Left lung (tissue), 4 donors: ENCODE measurements at regions not wholly inside any gene's neighbourhood (a gene's known extent, or its start where the extent isn't known, plus 50 kb on each side); places are given as distances from the start of the nearest gene placed in this dataset.

Experiments used
- ATAC-seq: fragments of 200-7000 bp; cut with Tn5 transposase; one replicate; pipeline ENCODE4 v1.9.1; 2020; ENCODE audit warnings: moderate library complexity
- DNase-seq, 4 donors: peaks; one replicate each; pipeline ENCODE4 v3.0.0-alpha.2; 2013 to 2020
- H3K27ac ChIP-seq, 2 donors: fragments of 200-600 bp; sonication (generic) in 1 of 2; one replicate each; pipeline versions ENCODE4 v1.5.0 to v1.8.0; 2020 to 2021
- H3K27me3 ChIP-seq, 2 donors: fragments of 200-600 bp; sonication (generic) in 1 of 2; one replicate each; pipeline versions ENCODE4 v1.5.0 to v1.8.0; 2020 to 2021
- H3K36me3 ChIP-seq, 2 donors: fragments of 200-600 bp; sonication (generic) in 1 of 2; one replicate each; pipeline versions ENCODE4 v1.5.0 to v1.8.0; 2020 to 2021
- H3K4me1 ChIP-seq, 2 donors: fragments of 200-600 bp; one replicate each; pipeline ENCODE4 v1.8.0; 2021
- H3K4me3 ChIP-seq, 2 donors: fragments of 200-600 bp; sonication (generic) in 1 of 2; one replicate each; pipeline versions ENCODE4 v1.5.0 to v1.8.0; 2020 to 2021; ENCODE audit warnings: mild to moderate bottlenecking in 1 of 2
- H3K9me3 ChIP-seq, 2 donors: fragments of 200-600 bp; sonication (generic) in 1 of 2; one replicate each; pipeline versions ENCODE4 v1.5.0 to v1.8.0; 2020 to 2021
- CTCF ChIP-seq, 2 donors: fragments of 200-600 bp; sonication (generic) in 1 of 2; IDR thresholded peaks; one replicate each; pipeline versions ENCODE4 v1.5.0 to v1.8.0; 2021; ENCODE audit warnings: antibody characterized with exemption in 2 of 2
- intact Hi-C, 2 donors: fragments of 100-400 bp; cut with DNase I; formaldehyde crosslinking; loops; one replicate each; pipeline versions ENCODE4 v1.11.2 to v1.14.2; 2022
- donor health status: DM: no; HTN: yes; CAD: no.
- donor health status: DM: no; HTN: no; CAD: no.

- no peak overlapping the region for H3K27ac ChIP-seq
- no peaks in the 10 kb centered on the region for H3K27me3 ChIP-seq
- H3K4me1 ChIP-seq, result no peaks in the 10 kb centered on the region
- intact Hi-C loops, result no loop called here
- no peak for ATAC-seq
- no peak for TF ChIP-seq CTCF (IDR thresholded peaks at IDR 0.05)
- H3K36me3 ChIP-seq, result no peaks in the 10 kb centered on the region
- H3K4me3 ChIP-seq, result no peak overlapping the region
- H3K9me3 ChIP-seq, result no peaks in the 10 kb centered on the region
- DNase-seq, result no peak
Observed at GRCh38 chr5:115391780-115392179, 95.3 kb upstream of the CCDC112 start.

- ATAC-seq, result peak; percentile 85
Observed at GRCh38 chr5:115389799-115390382, 93.4 kb upstream of the CCDC112 start.

GRCh38 chr5:115389034-115389798 is 92.8 kb upstream of the CCDC112 start:
- no peaks in the 10 kb centered on the region for H3K9me3 ChIP-seq
- no peak overlapping the region for H3K4me3 ChIP-seq
- H3K36me3 ChIP-seq, result no peaks in the 10 kb centered on the region
- no peak for TF ChIP-seq CTCF (IDR thresholded peaks at IDR 0.05)
- peak in 1 of 4 donors; percentile 25 for DNase-seq
- no peak for ATAC-seq
- no peaks in the 10 kb centered on the region for H3K4me1 ChIP-seq
- H3K27me3 ChIP-seq, result no peaks in the 10 kb centered on the region
- intact Hi-C loops, result no loop called here
- no peak overlapping the region for H3K27ac ChIP-seq

More at GRCh38 chr5:115389799-115390382, 93.4 kb upstream of the CCDC112 start:
- Histone ChIP-seq H3K36me3 (no peaks in the 10 kb centered on the region), H3K9me3 (no peaks in the 10 kb centered on the region), H3K4me1 (no peaks in the 10 kb centered on the region), H3K27me3 (no peaks in the 10 kb centered on the region), H3K27ac (no peak overlapping the region), H3K4me3 (no peak overlapping the region)
- DNase-seq, result peak in 2 of 4 donors; percentile 39 to 63
- intact Hi-C loops, result no loop called here
- no peak for TF ChIP-seq CTCF (IDR thresholded peaks at IDR 0.05)

- intact Hi-C loops, result no loop called here
- DNase-seq, result no peak
- Histone ChIP-seq H3K27me3 (no peaks in the 10 kb centered on the region), H3K27ac (no peak overlapping the region), H3K4me1 (no peaks in the 10 kb centered on the region), H3K9me3 (no peaks in the 10 kb centered on the region), H3K4me3 (no peak overlapping the region), H3K36me3 (no peaks in the 10 kb centered on the region)
- ATAC-seq, result no peak
- TF ChIP-seq CTCF (IDR thresholded peaks at IDR 0.05), result no peak
Observed at GRCh38 chr5:115388240-115388639, 91.8 kb upstream of the CCDC112 start.

GRCh38 chr5:115387816-115388215 is 91.4 kb upstream of the CCDC112 start:
- Histone ChIP-seq H3K27me3 (no peaks in the 10 kb centered on the region), H3K36me3 (no peaks in the 10 kb centered on the region), H3K4me3 (no peak overlapping the region), H3K27ac (no peak overlapping the region), H3K4me1 (no peaks in the 10 kb centered on the region), H3K9me3 (no peaks in the 10 kb centered on the region)
- intact Hi-C loops, result no loop called here
- ATAC-seq (no peak), DNase-seq (no peak)
- TF ChIP-seq CTCF (IDR thresholded peaks at IDR 0.05), result no peak
